22Rv1 (cell line): ENCODE measurements at regions not wholly inside any gene's neighbourhood (a gene's known extent, or its start where the extent isn't known, plus 50 kb on each side); places are given as distances from the start of the nearest gene placed in this dataset.

ENCODE experiments used
- H3K27ac ChIP-seq: fragments of 450-650 bp; 2 replicates; pipeline ENCODE4 v1.5.1; 2017
- CTCF ChIP-seq: fragments of 450-650 bp; IDR thresholded peaks from 2 replicates; pipeline ENCODE4 v1.5.1; 2017; ENCODE audit warnings: mild to moderate bottlenecking
- ZFX ChIP-seq: fragments of 450-650 bp; IDR thresholded peaks from 2 replicates; pipeline ENCODE4 v1.6.1; 2017; ENCODE audit warnings: antibody characterized with exemption, borderline replicate concordance

GRCh38 chr2:163198972-163199371 lies 360.4 kb upstream of the KCNH7 start:
- no peak overlapping the region for H3K27ac ChIP-seq
- TF ChIP-seq CTCF = no peak
- TF ChIP-seq ZFX = no peak

GRCh38 chr2:163198007-163198406 lies 359.4 kb upstream of the KCNH7 start:
- H3K27ac ChIP-seq = no peak overlapping the region
- TF ChIP-seq CTCF (no peak), ZFX (no peak)

GRCh38 chr2:163191372-163191771 lies 352.8 kb upstream of the KCNH7 start:
- TF ChIP-seq CTCF (peak; percentile 57), ZFX (no peak)
- no peak overlapping the region for H3K27ac ChIP-seq

GRCh38 chr2:163187995-163188655 lies 349.6 kb upstream of the KCNH7 start:
- no peak overlapping the region for H3K27ac ChIP-seq
- no peak for TF ChIP-seq ZFX
- TF ChIP-seq CTCF = no peak

GRCh38 chr2:163187119-163187518 lies 348.6 kb upstream of the KCNH7 start:
- H3K27ac ChIP-seq = no peak overlapping the region
- TF ChIP-seq CTCF = no peak
- no peak for TF ChIP-seq ZFX

GRCh38 chr2:163185160-163185559 lies 346.6 kb upstream of the KCNH7 start:
- H3K27ac ChIP-seq = no peak overlapping the region
- TF ChIP-seq ZFX = no peak
- TF ChIP-seq CTCF = no peak

GRCh38 chr2:163182764-163183354 lies 344.3 kb upstream of the KCNH7 start:
- no peak overlapping the region for H3K27ac ChIP-seq
- TF ChIP-seq ZFX (no peak), CTCF (peak; percentile 37)
